PC-3 (cell line): ENCODE measurements at regions not wholly inside any gene's neighbourhood (a gene's known extent, or its start where the extent isn't known, plus 50 kb on each side); places are given as distances from the start of the nearest gene placed in this dataset.

Experiments used
- EZH2 ChIP-seq: fragments of 300-600 bp; sonication (generic); IDR thresholded peaks from one replicate; pipeline ENCODE4 v1.6.1; 2017; ENCODE audit warnings: antibody characterized with exemption, mild to moderate bottlenecking, low read length; ENCODE audit not compliant: unreplicated experiment
- TF ChIP-seq, protein P1 (sequence below): fragments of 300-600 bp; sonication (generic); conservative IDR thresholded peaks from 2 replicates; pipeline ENCODE4 v1.5.1; 2017; ENCODE audit warnings: antibody characterized with exemption, low read depth, mild to moderate bottlenecking, low read length

DNA sequence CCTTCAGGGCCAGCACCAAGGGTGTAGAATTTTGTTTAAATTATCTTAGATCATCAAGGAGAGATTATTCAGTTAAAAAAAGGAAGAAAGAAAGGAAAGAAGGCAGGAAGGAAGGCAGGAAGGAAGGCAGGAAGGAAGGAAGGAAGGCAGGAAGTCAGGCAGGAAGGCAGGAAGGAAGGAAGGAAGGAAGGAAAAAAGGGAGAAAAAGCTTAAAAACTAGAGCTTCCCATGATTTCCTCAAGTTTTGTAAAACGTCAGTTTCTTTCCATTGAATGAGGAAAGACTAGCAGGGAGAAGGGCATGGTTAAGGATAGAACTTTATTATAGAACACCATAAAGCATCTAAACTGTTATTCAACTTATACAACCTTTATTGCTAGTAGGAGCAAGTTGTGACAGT lies 2672.0 kb upstream of the PCDH20 start:
- TF ChIP-seq, protein P1, sequence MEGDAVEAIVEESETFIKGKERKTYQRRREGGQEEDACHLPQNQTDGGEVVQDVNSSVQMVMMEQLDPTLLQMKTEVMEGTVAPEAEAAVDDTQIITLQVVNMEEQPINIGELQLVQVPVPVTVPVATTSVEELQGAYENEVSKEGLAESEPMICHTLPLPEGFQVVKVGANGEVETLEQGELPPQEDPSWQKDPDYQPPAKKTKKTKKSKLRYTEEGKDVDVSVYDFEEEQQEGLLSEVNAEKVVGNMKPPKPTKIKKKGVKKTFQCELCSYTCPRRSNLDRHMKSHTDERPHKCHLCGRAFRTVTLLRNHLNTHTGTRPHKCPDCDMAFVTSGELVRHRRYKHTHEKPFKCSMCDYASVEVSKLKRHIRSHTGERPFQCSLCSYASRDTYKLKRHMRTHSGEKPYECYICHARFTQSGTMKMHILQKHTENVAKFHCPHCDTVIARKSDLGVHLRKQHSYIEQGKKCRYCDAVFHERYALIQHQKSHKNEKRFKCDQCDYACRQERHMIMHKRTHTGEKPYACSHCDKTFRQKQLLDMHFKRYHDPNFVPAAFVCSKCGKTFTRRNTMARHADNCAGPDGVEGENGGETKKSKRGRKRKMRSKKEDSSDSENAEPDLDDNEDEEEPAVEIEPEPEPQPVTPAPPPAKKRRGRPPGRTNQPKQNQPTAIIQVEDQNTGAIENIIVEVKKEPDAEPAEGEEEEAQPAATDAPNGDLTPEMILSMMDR = no peak
- TF ChIP-seq EZH2 = no peak
